ENCODE measurements at regions not wholly inside any gene's neighbourhood (a gene's known extent, or its start where the extent isn't known, plus 50 kb on each side); places are given as distances from the start of the nearest gene placed in this dataset.

DNA sequence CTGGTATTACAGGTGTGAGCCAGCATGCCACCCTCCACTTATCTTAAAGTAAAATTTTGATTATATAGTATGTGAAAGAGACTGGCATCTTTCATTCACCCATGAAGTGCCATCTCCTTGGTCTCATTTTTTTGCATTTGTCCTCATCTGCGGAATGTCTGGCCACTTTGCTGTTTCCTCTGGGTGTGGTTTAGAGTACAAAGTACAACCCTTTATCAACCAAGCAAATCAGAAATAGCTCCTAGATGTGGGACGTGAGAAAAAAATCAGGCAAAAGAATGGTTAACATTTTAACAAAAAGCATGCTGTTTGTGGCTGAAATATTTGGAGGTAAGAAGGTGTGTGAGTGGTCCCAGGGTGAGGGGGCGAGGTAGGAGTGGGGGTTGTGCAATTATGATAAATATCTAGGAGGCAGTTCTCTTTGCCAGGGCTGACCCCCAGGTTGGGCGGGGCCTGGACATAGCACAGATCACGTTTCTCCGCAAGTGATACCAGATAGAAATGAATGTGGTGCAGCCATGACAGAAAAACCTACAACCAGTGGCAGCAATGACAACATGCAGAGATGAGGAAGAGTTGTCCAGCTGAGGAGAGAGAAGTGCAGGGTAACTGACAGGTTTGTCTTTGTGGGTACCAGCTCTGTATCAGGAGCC lies 115.8 kb upstream of the SERTAD2 start:
- DNase-seq, result no peak

GRCh38 chr2:64770137-64770780 lies 116.5 kb upstream of the SERTAD2 start:
- peak; percentile 27 for DNase-seq

DNA sequence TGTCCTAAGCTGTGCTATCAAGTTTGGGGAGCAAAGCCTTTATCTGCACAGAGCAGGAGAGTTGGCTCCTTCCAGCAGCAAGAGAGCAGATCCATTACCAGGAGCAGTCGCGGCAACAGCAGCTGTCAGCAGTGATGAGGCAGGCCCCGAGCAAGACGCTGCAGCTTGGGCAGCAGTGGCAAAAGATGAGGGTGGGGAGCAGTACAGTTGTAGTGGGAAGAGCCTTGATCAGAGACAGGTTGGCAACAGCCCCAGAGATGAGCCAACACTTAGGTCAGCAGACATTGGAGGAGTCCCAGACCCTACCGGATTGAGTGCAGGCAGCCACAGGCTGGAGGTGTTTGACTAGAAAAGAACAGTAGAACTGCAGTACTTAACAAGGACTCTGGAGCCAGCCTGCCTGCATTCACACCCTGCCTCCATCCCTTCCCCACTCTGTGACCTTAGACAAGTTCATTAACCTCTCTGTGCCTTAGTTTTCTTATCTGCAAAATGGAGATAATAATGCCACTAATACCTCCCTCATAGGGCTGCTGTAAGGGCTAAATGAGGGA lies 117.1 kb upstream of the SERTAD2 start:
- peak; percentile 82 for DNase-seq

DNA sequence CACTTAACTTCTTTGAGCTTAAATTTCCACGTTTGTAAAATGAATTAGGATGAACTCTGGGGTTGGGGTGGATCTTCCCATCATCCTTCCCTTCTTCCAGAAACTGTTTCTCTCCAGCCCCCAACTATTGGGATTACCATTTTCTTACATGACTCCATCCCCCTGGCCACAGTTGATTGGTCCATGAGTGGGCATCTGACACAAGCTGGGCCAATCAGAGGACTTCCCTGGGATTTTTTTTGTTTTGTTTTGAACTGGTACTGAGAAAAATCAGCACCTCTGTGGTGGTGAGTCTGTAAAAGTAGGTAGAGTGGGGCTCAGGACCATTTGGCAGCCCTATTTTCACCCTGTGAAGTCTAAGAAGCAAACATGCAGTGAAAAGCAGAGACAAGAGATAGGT lies 118.0 kb upstream of the SERTAD2 start:
- no peak for DNase-seq

DNA sequence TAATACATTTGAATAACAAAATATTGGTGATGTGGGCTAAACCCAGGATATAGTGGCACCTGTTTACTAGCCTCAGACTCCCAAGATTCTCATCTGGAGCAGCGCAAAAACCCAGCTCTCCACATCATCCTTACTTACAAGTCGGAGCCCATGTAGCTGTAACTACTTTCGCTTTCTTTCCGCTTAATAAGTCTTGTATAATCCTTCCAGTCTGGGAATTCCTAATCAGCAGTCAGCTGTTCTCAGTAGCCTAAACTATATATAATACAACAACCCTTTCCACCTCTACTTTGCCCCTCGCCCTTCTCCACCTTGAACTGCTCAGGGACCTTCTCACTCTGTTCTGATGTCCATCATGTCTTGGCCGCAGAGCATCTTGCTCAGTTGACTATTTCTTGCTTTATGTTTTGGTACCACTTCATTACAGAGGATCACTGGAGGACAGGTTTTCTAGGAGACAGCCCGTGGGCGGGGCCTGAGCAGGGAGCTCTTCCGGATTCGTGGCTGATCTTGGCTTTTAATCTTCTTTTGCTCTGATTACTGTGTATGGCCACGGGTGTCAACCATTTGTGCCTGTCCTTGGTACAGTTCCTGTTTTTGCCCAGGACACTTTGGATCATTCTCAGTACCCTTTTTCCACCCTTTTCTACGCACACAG lies 119.9 kb upstream of the SERTAD2 start:
- DNase-seq, result no peak

DNA sequence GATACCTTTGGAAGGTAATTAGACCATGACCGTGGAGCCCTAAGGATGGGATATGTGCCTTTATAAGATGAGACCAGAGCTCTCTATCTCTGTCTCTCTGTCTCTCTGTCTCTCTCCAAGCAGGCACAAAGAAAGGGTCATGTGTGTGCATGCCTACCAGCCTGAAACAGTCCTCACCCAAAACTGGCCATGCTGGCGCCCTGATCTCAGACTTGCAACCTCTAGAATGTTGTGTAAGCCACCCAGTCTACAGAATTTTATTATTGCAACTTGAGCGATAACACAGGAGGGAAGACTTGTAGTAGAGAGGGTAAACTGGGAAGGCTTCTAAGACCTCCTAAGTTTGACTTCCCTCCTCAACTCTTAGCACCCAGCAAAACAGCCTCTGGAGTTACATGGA lies 124.1 kb upstream of the SERTAD2 start:
- no peak for DNase-seq

GRCh38 chr2:64779117-64779690 lies 125.5 kb upstream of the SERTAD2 start:
- DNase-seq, result peak; percentile 96

DNA sequence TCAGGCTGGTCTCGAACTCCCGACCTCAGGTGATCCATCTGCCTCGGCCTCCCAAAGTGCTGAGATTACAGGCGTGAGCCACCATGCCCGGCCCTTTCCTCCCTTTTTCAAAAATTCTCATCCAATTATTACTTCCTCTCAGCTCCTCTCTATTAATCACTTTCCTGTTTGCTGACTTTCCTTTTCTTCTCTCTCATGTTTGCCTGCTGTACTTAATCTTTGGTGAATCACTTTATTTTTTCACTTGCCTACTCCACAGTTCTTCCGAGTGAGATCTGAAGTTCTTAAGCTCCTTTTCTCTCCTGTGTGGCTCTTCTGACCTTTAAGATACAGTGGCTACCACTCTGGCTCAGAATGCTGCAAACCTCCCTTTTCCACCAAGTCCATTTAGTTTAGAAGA lies 126.3 kb upstream of the SERTAD2 start:
- DNase-seq, result peak; percentile 29

DNA sequence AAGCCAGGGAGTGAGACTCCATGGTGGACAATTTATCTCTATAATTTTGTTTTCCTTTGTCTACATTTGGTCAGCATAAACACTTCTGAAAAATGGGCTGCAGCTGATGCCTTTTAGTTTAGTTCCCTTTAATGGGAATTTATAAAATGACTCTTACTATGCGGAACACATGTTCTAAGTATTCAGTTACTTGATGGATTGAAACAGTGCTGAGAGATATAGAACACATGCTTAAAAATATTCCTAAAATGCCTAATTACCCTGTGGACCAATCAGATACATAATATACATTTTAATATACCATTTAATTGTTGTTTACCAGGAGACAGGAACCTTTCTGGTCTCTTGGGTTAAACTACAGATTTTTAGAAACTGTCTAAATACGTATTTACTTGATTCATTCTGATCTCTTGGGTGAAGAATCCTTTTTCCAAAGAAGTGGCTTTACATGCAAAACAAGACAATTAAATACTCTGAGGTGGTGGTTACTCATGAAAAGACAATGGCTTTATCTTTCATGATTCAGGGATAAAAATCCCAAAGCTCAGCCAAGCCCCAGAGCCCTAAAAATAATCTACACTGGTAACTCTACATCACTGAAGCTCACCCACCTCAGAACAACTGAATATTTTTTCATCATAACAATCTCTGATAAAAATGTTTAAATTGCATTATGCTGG lies 128.1 kb upstream of the SERTAD2 start:
- peak; percentile 56 for DNase-seq

GRCh38 chr2:64784168-64785061 lies 130.7 kb upstream of the SERTAD2 start:
- DNase-seq, result no peak

- no peak for DNase-seq
These were observed 131.5 kb upstream of the SERTAD2 start for GRCh38 chr2:64785245-64785644.

DNA sequence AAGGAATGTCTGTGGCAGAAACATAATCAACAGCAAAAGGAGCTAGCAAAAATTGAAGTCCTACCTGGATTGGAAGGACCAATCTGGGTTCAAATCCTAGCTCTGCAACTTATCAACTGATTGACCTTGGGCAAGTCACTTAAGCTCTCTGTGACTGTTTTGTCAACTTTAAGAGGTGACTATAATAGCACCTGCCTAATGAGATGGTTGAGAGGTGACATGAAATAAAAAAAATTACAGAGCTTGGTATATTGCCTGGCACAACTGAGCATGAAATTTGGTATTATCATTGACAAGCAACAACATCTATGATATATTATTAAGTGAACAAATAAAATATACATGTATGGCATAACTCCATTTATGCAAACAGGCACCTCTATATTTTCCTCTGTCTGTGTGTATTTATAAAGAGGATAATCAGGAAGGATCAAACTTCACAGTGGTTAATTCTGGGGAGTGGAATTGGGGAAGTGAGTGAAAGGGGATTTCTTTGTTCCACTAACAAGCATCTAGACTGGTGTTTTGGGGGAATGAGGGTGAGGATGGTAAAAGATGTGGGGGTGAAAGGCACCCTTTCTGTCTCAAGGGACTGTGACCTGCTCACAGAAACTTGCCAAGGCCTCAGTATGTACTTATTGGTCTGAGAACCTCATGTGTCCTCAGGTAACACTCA lies 132.8 kb upstream of the SERTAD2 start:
- no peak for DNase-seq

DNA sequence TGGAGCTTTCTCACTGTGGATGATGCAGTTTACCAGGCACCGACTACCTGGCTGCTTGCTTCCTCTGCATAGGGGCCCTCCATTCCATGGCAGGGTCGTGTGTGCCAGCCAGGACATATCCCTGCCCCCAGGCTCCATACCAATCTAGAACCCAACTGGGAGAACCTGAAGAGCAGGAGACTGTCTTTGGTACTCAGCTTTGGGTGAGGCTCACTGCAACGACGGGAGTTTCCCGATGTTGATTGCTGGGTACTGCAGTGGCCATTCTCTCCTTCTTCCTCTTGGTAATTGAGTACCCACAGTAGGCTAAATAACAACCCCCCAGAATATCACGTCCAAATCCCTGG lies 133.3 kb upstream of the SERTAD2 start:
- no peak for DNase-seq

DNA sequence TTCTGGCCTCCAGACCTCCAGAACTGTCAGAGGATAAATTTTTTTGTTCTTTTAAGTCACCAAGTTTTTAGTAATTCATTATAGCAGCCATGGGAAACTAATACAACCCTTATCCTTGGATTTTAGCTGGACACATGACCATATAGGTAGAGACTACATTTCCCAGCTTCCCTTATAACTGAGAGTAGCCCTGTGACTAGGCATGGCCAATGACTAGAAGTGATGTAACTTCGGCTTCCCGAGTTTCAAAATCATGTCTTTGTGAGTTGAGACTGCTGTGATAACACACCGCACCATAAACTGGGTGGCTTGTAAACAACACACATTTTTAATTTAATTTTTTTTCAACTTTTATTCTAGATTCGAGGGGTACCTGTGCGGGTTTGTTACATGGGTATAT lies 134.0 kb upstream of the SERTAD2 start:
- DNase-seq, result no peak

GRCh38 chr2:64789466-64790320 lies 136.0 kb upstream of the SERTAD2 start:
- DNase-seq, result no peak

DNA sequence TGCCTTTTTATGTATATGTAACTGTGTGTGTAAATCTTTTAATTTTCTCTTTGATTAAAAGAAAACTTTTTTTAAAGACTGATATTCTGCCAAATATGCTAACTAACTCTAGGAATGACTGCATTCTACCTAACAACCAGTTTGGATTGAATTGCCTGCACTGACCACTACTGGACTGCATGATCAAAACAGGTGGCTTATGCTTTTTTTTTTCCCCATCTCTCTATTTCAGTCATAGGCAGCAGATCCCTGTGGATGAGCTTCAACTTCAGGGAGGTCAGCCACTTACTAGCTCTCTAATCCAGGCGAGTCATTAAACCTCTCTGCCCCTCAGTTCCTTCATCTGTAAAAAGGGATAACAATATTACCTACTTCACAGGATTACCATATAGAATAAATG lies 138.6 kb upstream of the SERTAD2 start:
- no peak for DNase-seq

GRCh38 chr2:64792995-64793639 lies 139.4 kb upstream of the SERTAD2 start:
- peak; percentile 88 for DNase-seq

DNA sequence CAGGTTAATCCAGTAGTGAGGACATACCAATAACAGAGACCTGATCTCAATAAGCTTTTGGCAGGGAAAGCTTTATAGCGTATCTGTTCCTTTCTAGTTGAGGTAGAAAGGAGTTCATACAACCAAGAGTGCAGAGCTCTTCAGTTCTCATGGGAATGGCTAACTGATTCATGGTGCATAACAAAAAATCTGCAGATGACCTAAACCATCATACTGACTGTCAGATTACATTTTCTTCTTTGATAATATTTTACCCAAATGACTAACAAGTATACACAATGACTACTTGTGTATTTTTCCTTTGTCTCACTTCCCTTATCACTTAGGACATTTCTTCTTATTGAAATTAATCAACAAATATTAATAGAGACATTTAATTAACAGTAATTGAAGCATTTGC lies 140.0 kb upstream of the SERTAD2 start:
- peak; percentile 62 for DNase-seq

- no peak for DNase-seq
These were observed 140.8 kb upstream of the SERTAD2 start for GRCh38 chr2:64794426-64794995.

Measured in fibroblast of skin of back (primary cell).